Neural cell (in vitro differentiated cells): ENCODE measurements at regions not wholly inside any gene's neighbourhood (a gene's known extent, or its start where the extent isn't known, plus 50 kb on each side); places are given as distances from the start of the nearest gene placed in this dataset.

ENCODE experiments used
- CTCF ChIP-seq: fragments of 450-650 bp; IDR thresholded peaks from 2 replicates; pipeline ENCODE4 v1.5.1; 2014; ENCODE audit warnings: antibody characterized with exemption, mild to moderate bottlenecking, moderate library complexity; ENCODE audit not compliant: poor library complexity, severe bottlenecking
- MXI1 ChIP-seq: fragments of 450-650 bp; conservative IDR thresholded peaks from 2 replicates; pipeline ENCODE4 v1.6.1; 2014; ENCODE audit warnings: antibody characterized with exemption, mild to moderate bottlenecking; ENCODE audit not compliant: poor library complexity, severe bottlenecking
- TAF1 ChIP-seq: IDR thresholded peaks from 2 replicates; pipeline ENCODE4 v1.6.1; 2012; ENCODE audit warnings: low read depth

GRCh38 chr10:6979371-6979770 is 399.3 kb upstream of the PRKCQ start:
- no peak for TF ChIP-seq TAF1
- TF ChIP-seq MXI1: no peak
- no peak for TF ChIP-seq CTCF
